ENCODE measurements at regions not wholly inside any gene's neighbourhood (a gene's known extent, or its start where the extent isn't known, plus 50 kb on each side); places are given as distances from the start of the nearest gene placed in this dataset.

DNA sequence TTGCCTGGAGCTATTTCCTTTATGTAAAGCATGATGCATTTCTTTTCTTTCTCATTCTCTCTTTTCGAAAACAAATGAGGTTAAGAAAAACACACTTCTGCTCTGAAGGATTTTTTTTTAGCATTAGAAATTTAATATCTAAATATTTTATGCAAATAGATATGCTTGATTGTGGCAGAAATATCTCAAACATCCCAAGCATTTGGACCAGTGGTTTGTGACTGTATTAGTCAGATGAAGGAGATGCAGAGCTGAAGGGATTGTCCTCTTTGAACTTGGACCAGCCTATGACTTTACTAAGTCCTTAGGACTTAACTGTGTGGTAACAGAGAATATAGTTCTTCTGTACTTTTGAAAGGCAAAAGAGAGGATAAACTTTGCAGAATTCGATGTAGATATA, 335.9 kb upstream of the NT5C1B start:
- Histone ChIP-seq H3K4me1 (no peaks in the 10 kb centered on the region), H3K4me3 (no peak overlapping the region), H3K36me3 (no peaks in the 10 kb centered on the region), H3K27ac (no peak overlapping the region), H3K9me3 (no peaks in the 10 kb centered on the region), H3K27me3 (no peaks in the 10 kb centered on the region)
- 39 to 42% methylated on average over 2 of the region's 2 CpGs for WGBS, 2 donors
- DNase-seq (ENCODE audit: low spot score in 2 of 2) = no peak
- TF ChIP-seq, protein P1, sequence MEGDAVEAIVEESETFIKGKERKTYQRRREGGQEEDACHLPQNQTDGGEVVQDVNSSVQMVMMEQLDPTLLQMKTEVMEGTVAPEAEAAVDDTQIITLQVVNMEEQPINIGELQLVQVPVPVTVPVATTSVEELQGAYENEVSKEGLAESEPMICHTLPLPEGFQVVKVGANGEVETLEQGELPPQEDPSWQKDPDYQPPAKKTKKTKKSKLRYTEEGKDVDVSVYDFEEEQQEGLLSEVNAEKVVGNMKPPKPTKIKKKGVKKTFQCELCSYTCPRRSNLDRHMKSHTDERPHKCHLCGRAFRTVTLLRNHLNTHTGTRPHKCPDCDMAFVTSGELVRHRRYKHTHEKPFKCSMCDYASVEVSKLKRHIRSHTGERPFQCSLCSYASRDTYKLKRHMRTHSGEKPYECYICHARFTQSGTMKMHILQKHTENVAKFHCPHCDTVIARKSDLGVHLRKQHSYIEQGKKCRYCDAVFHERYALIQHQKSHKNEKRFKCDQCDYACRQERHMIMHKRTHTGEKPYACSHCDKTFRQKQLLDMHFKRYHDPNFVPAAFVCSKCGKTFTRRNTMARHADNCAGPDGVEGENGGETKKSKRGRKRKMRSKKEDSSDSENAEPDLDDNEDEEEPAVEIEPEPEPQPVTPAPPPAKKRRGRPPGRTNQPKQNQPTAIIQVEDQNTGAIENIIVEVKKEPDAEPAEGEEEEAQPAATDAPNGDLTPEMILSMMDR (IDR thresholded peaks at IDR 0.05) = no peak
- TF ChIP-seq EP300 (IDR thresholded peaks at IDR 0.05) (no peak), POLR2A (IDR thresholded peaks at IDR 0.05) (no peak)

DNA sequence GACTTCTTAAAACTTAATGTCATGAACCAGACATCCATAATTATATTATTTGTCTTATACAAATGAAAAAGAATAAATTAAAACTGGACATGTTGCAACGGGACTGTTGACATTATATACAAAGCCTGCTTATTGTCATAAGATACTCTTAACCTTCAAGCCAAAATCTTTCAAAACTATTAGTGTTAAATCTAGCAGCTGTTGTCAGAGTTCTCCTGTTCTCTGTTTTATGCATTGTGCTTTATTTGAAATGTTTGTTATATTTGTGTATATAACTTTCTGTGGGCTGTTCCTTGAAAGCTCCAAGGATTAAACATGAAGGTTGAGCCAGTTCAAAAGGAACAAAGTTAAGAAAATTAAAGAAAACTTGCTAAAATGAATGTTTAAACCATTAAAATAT, 335.5 kb upstream of the NT5C1B start:
- Histone ChIP-seq H3K27me3 (no peaks in the 10 kb centered on the region), H3K27ac (no peak overlapping the region), H3K4me3 (no peak overlapping the region), H3K4me1 (no peaks in the 10 kb centered on the region), H3K36me3 (no peaks in the 10 kb centered on the region), H3K9me3 (no peaks in the 10 kb centered on the region)
- no peak for TF ChIP-seq EP300 (IDR thresholded peaks at IDR 0.05)
- TF ChIP-seq, protein P1 (IDR thresholded peaks at IDR 0.05) = no peak
- no peak for TF ChIP-seq POLR2A (IDR thresholded peaks at IDR 0.05)
- 40 to 45% methylated on average over 1 of the region's 1 CpG for WGBS, 2 donors
- DNase-seq (ENCODE audit: low spot score in 2 of 2) = no peak

- Histone ChIP-seq H3K9me3 (no peaks in the 10 kb centered on the region), H3K27me3 (no peaks in the 10 kb centered on the region)
- WGBS, 2 donors = 47 to 69% methylated on average over 4 of the region's 4 CpGs
Observed at GRCh38 chr2:18924386-18924785, 335.0 kb upstream of the NT5C1B start.

DNA sequence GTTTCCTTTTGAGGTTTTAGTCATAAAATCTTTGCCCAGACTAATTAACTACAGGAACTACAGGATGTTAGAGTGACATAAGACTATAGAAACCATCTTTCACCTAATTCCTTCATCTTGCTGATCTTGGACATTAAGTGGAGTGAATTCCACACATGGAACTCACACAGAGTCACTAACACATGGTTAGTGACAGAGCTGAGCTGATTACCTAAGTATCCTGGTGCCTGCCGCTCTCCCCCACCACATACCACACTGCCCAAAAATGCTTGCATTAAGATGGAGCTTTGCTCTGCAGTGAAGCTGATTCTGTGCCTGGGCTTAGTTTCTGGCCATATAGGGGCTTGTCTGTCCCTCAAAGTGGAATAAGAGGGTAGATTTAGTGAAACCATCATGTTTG, 332.9 kb upstream of the NT5C1B start:
- no peaks in the 10 kb centered on the region for H3K4me1 ChIP-seq
- H3K27me3 ChIP-seq = no peaks in the 10 kb centered on the region
- TF ChIP-seq, protein P1 (IDR thresholded peaks at IDR 0.05) = no peak
- no peak for TF ChIP-seq EP300 (IDR thresholded peaks at IDR 0.05)
- TF ChIP-seq POLR2A (IDR thresholded peaks at IDR 0.05) = no peak
- DNase-seq (ENCODE audit: low spot score in 2 of 2) = no peak
- no peak overlapping the region for H3K27ac ChIP-seq
- H3K9me3 ChIP-seq = no peaks in the 10 kb centered on the region
- H3K36me3 ChIP-seq = no peaks in the 10 kb centered on the region
- H3K4me3 ChIP-seq = no peak overlapping the region
- 95 to 100% methylated on average over 1 of the region's 1 CpG for WGBS, 2 donors

More at GRCh38 chr2:18924386-18924785, 335.0 kb upstream of the NT5C1B start:
- no peaks in the 10 kb centered on the region for H3K4me1 ChIP-seq
- no peak overlapping the region for H3K27ac ChIP-seq
- TF ChIP-seq POLR2A (IDR thresholded peaks at IDR 0.05) = no peak
- no peak for TF ChIP-seq EP300 (IDR thresholded peaks at IDR 0.05)
- TF ChIP-seq, protein P1 (IDR thresholded peaks at IDR 0.05) = no peak
- no peaks in the 10 kb centered on the region for H3K36me3 ChIP-seq
- no peak overlapping the region for H3K4me3 ChIP-seq
- no peak for DNase-seq (ENCODE audit: low spot score in 2 of 2)

- H3K4me3 ChIP-seq = no peak overlapping the region
- TF ChIP-seq EP300 (IDR thresholded peaks at IDR 0.05) = no peak
- H3K4me1 ChIP-seq = no peaks in the 10 kb centered on the region
- no peaks in the 10 kb centered on the region for H3K9me3 ChIP-seq
- no peak for DNase-seq (ENCODE audit: low spot score in 2 of 2)
- H3K27ac ChIP-seq = no peak overlapping the region
- no peaks in the 10 kb centered on the region for H3K36me3 ChIP-seq
- no peaks in the 10 kb centered on the region for H3K27me3 ChIP-seq
- WGBS, 2 donors = 0 to 47% methylated on average over 1 of the region's 1 CpG
Observed at GRCh38 chr2:18918280-18918679, 328.9 kb upstream of the NT5C1B start.

DNA sequence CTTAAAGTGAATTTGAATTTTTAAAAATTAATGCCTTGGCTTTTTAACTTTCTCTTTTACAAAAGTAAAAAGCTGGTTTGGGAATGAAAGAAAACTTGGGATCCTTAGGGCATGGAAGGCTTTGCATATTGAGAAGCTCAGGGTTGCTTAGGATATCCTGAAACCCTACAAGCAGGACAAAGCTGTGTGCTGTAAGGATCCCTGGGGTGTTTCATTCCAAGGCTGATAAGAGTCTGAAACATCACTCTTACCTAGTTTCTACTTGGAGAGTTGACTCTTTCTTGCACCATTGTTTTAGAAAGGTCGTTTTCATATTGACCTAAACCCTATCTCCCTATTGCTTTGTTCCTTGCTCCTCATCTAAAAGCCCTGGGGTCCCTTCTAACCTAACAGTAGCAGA, 325.9 kb upstream of the NT5C1B start:
- H3K27me3 ChIP-seq = no peaks in the 10 kb centered on the region
- no peaks in the 10 kb centered on the region for H3K9me3 ChIP-seq
- no peaks in the 10 kb centered on the region for H3K36me3 ChIP-seq
- no peak overlapping the region for H3K27ac ChIP-seq
- no peak overlapping the region for H3K4me3 ChIP-seq
- WGBS, 2 donors = 63 to 74% methylated on average over 1 of the region's 1 CpG
- no peaks in the 10 kb centered on the region for H3K4me1 ChIP-seq
- no peak for TF ChIP-seq POLR2A (IDR thresholded peaks at IDR 0.05)
- TF ChIP-seq, protein P1 (IDR thresholded peaks at IDR 0.05) = no peak
- TF ChIP-seq EP300 (IDR thresholded peaks at IDR 0.05) = no peak
- no peak for DNase-seq (ENCODE audit: low spot score in 2 of 2)
